HFFc6 (cell line): ENCODE measurements at regions not wholly inside any gene's neighbourhood (a gene's known extent, or its start where the extent isn't known, plus 50 kb on each side); places are given as distances from the start of the nearest gene placed in this dataset.

Experiments
- DNase-seq: peaks from one replicate; pipeline ENCODE4 v3.0.0-alpha.2; 2018
- H3K27ac Mint-ChIP-seq: 2 replicates; pipeline ENCODE4 v1.8.0; 2020; ENCODE audit warnings: mild to moderate bottlenecking, mixed read lengths
- H3K27me3 Mint-ChIP-seq: 2 replicates; pipeline ENCODE4 v1.8.0; 2021; ENCODE audit warnings: mild to moderate bottlenecking, moderate library complexity, mixed read lengths; ENCODE audit not compliant: insufficient read depth
- H3K36me3 Mint-ChIP-seq: 2 replicates; pipeline ENCODE4 v1.8.0; 2021; ENCODE audit warnings: low read depth, mixed read lengths
- H3K4me1 Mint-ChIP-seq: 2 replicates; pipeline ENCODE4 v1.8.0; 2020; ENCODE audit warnings: low read depth, mixed read lengths
- H3K4me3 Mint-ChIP-seq: 2 replicates; pipeline ENCODE4 v1.8.0; 2020; ENCODE audit warnings: mild to moderate bottlenecking, moderate library complexity, mixed read lengths
- H3K9me3 Mint-ChIP-seq: 2 replicates; pipeline ENCODE4 v1.8.0; 2020; ENCODE audit warnings: mild to moderate bottlenecking, mixed read lengths
- CTCF ChIP-seq: fragments of 200-600 bp; sonication (generic); IDR thresholded peaks from 2 replicates; pipeline ENCODE4 v1.5.0; 2021; ENCODE audit warnings: antibody characterized with exemption, mild to moderate bottlenecking

- DNase-seq, result no peak
- H3K27me3 Mint-ChIP-seq, result no peaks in the 10 kb centered on the region
- no peaks in the 10 kb centered on the region for H3K36me3 Mint-ChIP-seq
- H3K4me3 Mint-ChIP-seq, result no peak overlapping the region; the same call in 1 of the 2 replicates
- TF ChIP-seq CTCF, result no peak
- peaks cover 24% of the 10 kb centered on the region for H3K4me1 Mint-ChIP-seq
- H3K9me3 Mint-ChIP-seq, result no peaks in the 10 kb centered on the region
- no peak overlapping the region for H3K27ac Mint-ChIP-seq
Measured at GRCh38 chr5:145076040-145076439, 759.1 kb downstream of the PRELID2 start.

- no peak for DNase-seq
- H3K4me3 Mint-ChIP-seq, result no peak overlapping the region
- TF ChIP-seq CTCF, result no peak
- H3K9me3 Mint-ChIP-seq, result no peaks in the 10 kb centered on the region
- H3K27me3 Mint-ChIP-seq, result no peaks in the 10 kb centered on the region
- H3K36me3 Mint-ChIP-seq, result no peaks in the 10 kb centered on the region
- H3K4me1 Mint-ChIP-seq, result peaks cover 34% of the 10 kb centered on the region
- no peak overlapping the region for H3K27ac Mint-ChIP-seq
Measured at GRCh38 chr5:145072889-145073288, 762.3 kb downstream of the PRELID2 start.

- Mint-ChIP-seq H3K4me1 (peaks cover 24% of the 10 kb centered on the region), H3K9me3 (no peaks in the 10 kb centered on the region), H3K4me3 (no peak overlapping the region), H3K27me3 (peaks cover 2% of the 10 kb centered on the region; the same call in 1 of the 2 replicates), H3K27ac (no peak overlapping the region), H3K36me3 (no peaks in the 10 kb centered on the region)
- no peak for TF ChIP-seq CTCF
- peak; percentile 17 for DNase-seq
Measured at GRCh38 chr5:145068721-145069120, 766.4 kb downstream of the PRELID2 start.

DNA sequence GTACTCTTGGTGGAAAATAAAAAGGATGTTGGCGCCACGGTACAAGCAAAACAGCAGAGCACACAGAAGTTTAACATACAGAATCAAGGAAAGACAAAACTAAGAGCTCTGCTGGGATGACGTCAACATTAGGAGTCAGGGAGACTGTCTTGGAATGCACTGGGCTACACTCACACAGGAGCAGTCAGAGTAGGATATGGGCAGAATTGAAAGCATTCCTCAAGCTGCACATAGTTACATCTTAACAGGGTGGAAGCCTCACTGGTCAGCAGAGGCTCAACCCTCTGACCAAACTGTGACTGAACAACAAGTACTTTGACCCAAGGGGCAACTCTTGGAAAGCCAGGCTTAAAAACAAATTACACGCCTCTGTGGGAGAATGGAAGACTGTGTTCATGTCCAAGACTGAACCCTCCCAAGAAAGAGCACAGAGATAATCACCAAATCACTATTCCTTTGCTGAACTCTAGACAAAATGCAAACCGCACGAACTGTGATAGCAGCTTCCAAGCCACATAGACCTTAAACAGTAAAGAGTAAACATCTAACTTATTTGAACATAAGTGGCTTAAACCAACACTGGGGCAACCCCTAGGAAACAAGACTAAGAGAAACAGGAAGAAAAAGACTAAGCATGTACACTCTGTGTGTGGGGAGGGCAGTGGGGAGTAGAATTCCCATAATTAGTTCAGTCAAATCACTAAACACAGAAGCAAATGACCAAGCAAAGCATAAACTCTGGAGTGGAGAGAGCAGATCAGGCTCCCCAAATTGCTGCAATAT lies 772.7 kb downstream of the PRELID2 start:
- no peak overlapping the region; the same call in none of the 2 replicates for H3K4me3 Mint-ChIP-seq
- H3K36me3 Mint-ChIP-seq, result no peaks in the 10 kb centered on the region
- no peaks in the 10 kb centered on the region for H3K9me3 Mint-ChIP-seq
- peaks cover 5% of the 10 kb centered on the region for H3K27me3 Mint-ChIP-seq
- TF ChIP-seq CTCF, result no peak
- peak overlapping the region; percentile 66 for H3K27ac Mint-ChIP-seq
- H3K4me1 Mint-ChIP-seq, result peaks cover 44% of the 10 kb centered on the region
- peak; percentile 58 for DNase-seq

- H3K4me3 Mint-ChIP-seq, result peak overlapping the region; percentile 79
- DNase-seq, result peak; percentile 59
- H3K27ac Mint-ChIP-seq, result peak overlapping the region; percentile 78
- H3K27me3 Mint-ChIP-seq, result no peaks in the 10 kb centered on the region
- no peaks in the 10 kb centered on the region for H3K36me3 Mint-ChIP-seq
- peaks cover 41% of the 10 kb centered on the region for H3K4me1 Mint-ChIP-seq
- no peaks in the 10 kb centered on the region for H3K9me3 Mint-ChIP-seq
- TF ChIP-seq CTCF, result no peak
Measured at GRCh38 chr5:145056800-145057199, 778.3 kb downstream of the PRELID2 start.
